Adrenal gland (tissue), 9 donors: ENCODE measurements at regions not wholly inside any gene's neighbourhood (a gene's known extent, or its start where the extent isn't known, plus 50 kb on each side); places are given as distances from the start of the nearest gene placed in this dataset.
"Not testable (repeated sequence)": the region's sequence is repeated elsewhere in the genome, so short reads cannot be mapped to it uniquely, and the experiment has no call there.

ENCODE experiments used
- DNase-seq, 7 donors: peaks; one replicate each; pipeline ENCODE4 v3.0.0-alpha.2; 2019 to 2020
- H3K27ac ChIP-seq, 5 donors: fragments of 200-600 bp; sonication (generic) in 4 of 5; 1 replicate in 3 of 5; 2 replicates in 2 of 5; pipeline versions ENCODE4 v1.5.1 to v1.8.0; 2016 to 2020; ENCODE audit warnings: mild to moderate bottlenecking in 1 of 5
- H3K27me3 ChIP-seq: fragments of 200-600 bp; 2 replicates; pipeline ENCODE4 v1.8.0; 2021
- H3K36me3 ChIP-seq, 2 donors: fragments of 200-600 bp; replicated peaks in 1 of 2; 1 replicate in 1 of 2; 2 replicates in 1 of 2; pipeline versions ENCODE4 v1.5.1 to v1.8.0; 2018 to 2022
- H3K4me1 ChIP-seq, 2 donors: fragments of 200-600 bp; replicated peaks in 1 of 2; 1 replicate in 1 of 2; 2 replicates in 1 of 2; pipeline versions ENCODE4 v1.5.1 to v1.8.0; 2018 to 2021
- H3K4me3 ChIP-seq, 4 donors: fragments of 200-600 bp; sonication (generic) in 3 of 4; one replicate each; pipeline ENCODE4 v1.5.1; 2016 to 2018
- H3K9me3 ChIP-seq, 3 donors: fragments of 200-600 bp; sonication (generic) in 1 of 3; replicated peaks in 1 of 3; 1 replicate in 2 of 3; 2 replicates in 1 of 3; pipeline versions ENCODE4 v1.5.1 to v1.8.0; 2016 to 2021
- POLR2A ChIP-seq, 2 donors: fragments of 450-650 bp; IDR thresholded peaks; one replicate each; pipeline ENCODE4 v1.6.1; 2017; ENCODE audit warnings: antibody characterized with exemption in 2 of 2, mild to moderate bottlenecking in 2 of 2, moderate library complexity in 1 of 2
- WGBS, 4 donors: extraction: QIAGEN DNeasy Blood & Tissue Kit in 2 of 4; methylation state at CpG; one replicate each; pipeline versions ENCODE4 v1.1.5 to v1.1.7; 2013 to 2017; 5-methylcytosine and 5-hydroxymethylcytosine counted together
- intact Hi-C, 2 donors: fragments of 100-400 bp; cut with DNase I; formaldehyde crosslinking; loops; one replicate each; pipeline versions ENCODE4 v1.14.1 to v1.15.0; 2022 to 2023
- TF ChIP-seq, protein P1 (sequence below), 6 experiments: fragments of 450-650 bp in 4 of 6; fragments of 200-600 bp in 2 of 6; sonication (generic) in 1 of 6; IDR thresholded peaks; 1 replicate in 5 of 6; 2 replicates in 1 of 6; pipeline versions ENCODE4 v1.5.1 to v1.8.0; 2016 to 2021; ENCODE audit warnings: antibody characterized with exemption in 6 of 6, mild to moderate bottlenecking in 2 of 6, moderate library complexity in 1 of 6
- donor health status: healthy with polysubstance abuse.
- donor health status: Bipolar disorder and iron deficiency.
- donor health status: DM: yes; HTN: yes; CAD: no.
- donor health status: DM: no; HTN: no; CAD: no.
- donor health status: DM: no; HTN: no; CAD: no.

DNA sequence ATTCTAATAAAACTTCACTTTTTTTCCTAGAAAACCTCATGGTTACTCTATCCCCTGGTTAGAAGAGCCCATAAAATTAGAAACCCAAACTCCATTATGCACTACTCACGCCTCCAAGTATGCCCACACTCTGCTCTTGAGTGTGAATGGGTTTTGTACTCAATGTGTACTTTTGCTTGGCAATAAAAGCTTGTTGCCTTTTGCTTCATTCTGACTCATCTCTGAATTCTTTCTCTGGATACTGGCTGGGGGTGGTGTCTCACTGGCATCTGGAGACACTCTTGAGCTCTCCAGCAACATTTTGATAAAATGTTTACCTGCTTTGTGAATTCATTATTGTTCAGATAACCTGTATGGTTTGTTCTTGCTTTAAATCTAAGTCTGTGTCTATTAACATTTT lies 963.3 kb downstream of the TRAM1L1 start:
- H3K4me1 ChIP-seq = no peaks in the 10 kb centered on the region
- TF ChIP-seq, protein P1, sequence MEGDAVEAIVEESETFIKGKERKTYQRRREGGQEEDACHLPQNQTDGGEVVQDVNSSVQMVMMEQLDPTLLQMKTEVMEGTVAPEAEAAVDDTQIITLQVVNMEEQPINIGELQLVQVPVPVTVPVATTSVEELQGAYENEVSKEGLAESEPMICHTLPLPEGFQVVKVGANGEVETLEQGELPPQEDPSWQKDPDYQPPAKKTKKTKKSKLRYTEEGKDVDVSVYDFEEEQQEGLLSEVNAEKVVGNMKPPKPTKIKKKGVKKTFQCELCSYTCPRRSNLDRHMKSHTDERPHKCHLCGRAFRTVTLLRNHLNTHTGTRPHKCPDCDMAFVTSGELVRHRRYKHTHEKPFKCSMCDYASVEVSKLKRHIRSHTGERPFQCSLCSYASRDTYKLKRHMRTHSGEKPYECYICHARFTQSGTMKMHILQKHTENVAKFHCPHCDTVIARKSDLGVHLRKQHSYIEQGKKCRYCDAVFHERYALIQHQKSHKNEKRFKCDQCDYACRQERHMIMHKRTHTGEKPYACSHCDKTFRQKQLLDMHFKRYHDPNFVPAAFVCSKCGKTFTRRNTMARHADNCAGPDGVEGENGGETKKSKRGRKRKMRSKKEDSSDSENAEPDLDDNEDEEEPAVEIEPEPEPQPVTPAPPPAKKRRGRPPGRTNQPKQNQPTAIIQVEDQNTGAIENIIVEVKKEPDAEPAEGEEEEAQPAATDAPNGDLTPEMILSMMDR (IDR thresholded peaks at IDR 0.05) = no peak
- no peak for TF ChIP-seq POLR2A (IDR thresholded peaks at IDR 0.05)
- H3K27ac ChIP-seq = no peak overlapping the region
- WGBS, 4 donors = 48 to 73% (median 62%) methylated on average over 1 of the region's 1 CpG
- no peak for DNase-seq
- no peaks in the 10 kb centered on the region for H3K36me3 ChIP-seq
- intact Hi-C loops = no loop called here
- H3K4me3 ChIP-seq = no peak overlapping the region
- H3K27me3 ChIP-seq = no peaks in the 10 kb centered on the region
- H3K9me3 ChIP-seq = no peaks in the 10 kb centered on the region

DNA sequence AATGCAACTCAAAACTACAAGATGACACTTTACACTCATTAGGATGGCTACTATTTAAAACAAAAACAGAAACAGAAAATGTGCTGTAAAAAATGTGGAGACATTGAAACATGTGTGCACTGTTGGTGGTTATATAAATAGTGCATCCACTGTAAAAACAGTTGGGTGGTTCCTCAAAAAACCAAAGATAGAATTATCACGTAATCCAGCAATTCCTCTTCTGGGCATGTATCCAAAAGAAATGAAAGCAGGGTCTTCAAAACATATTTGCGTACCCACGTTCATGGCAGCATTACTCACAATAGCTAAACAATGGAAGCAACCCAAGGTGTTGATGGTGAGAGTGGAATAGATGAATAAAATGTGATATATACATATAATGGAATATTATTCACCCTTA lies 967.2 kb downstream of the TRAM1L1 start:
- intact Hi-C loops = no loop called here
- Histone ChIP-seq H3K27ac (no peak overlapping the region), H3K4me1 (no peaks in the 10 kb centered on the region), H3K36me3 (no peaks in the 10 kb centered on the region), H3K9me3 (no peaks in the 10 kb centered on the region), H3K4me3 (no peak overlapping the region), H3K27me3 (no peaks in the 10 kb centered on the region)
- TF ChIP-seq, protein P1 (IDR thresholded peaks at IDR 0.05) = no peak
- no peak for TF ChIP-seq POLR2A (IDR thresholded peaks at IDR 0.05)
- 52 to 62% (median 61%) methylated on average over 3 of the region's 3 CpGs for WGBS, 4 donors
- DNase-seq = no peak

DNA sequence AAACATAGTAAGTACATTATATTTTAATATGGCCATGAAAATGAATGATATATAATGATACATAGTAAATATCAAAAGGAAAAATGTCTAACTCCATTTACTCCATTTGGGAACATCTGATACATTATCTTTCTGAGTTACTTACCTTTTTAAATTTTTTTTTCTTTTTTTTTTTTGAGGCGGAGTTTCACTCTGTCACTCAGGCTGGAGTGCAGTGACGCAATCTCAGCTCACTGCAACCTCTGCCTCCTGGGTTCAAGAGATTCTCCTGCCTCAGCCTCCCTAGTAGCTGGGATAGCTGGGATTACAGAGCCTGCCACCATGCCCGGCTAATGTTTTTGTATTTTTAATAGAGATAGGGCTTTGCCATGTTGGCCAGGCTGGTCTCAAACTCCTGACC lies 972.5 kb downstream of the TRAM1L1 start:
- H3K27me3 ChIP-seq, DNase-seq, H3K4me1 ChIP-seq, H3K27ac ChIP-seq, H3K9me3 ChIP-seq, H3K36me3 ChIP-seq, H3K4me3 ChIP-seq, intact Hi-C loops: not testable (repeated sequence)
- WGBS, 4 donors = 80 to 96% (median 86%) methylated on average over 3 of the region's 3 CpGs

DNA sequence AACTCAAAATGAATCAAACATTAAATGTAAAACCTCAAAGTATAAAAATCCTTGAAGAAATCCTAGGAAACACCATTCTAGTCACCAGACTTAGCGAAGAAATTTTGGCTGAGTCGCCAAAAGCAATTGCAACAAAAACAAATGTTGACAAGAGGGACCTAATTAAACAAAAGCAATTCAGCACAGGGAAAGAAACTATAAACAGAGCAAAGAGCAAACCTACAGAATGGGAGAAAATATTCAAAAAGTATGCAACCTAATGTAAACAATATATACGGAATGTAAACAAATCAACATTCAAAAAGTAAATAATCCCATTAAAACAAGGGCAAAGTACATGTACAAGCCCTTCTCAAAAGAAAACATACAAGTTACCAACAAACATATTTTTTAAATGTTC lies 974.7 kb downstream of the TRAM1L1 start:
- Histone ChIP-seq H3K9me3 (no peaks in the 10 kb centered on the region), H3K4me1 (no peaks in the 10 kb centered on the region), H3K27ac (no peak overlapping the region), H3K27me3 (no peaks in the 10 kb centered on the region), H3K36me3 (no peaks in the 10 kb centered on the region), H3K4me3 (no peak overlapping the region)
- intact Hi-C loops = no loop called here
- DNase-seq = no peak
- no peak for TF ChIP-seq POLR2A (IDR thresholded peaks at IDR 0.05)
- 77 to 92% (median 81%) methylated on average over 3 of the region's 3 CpGs for WGBS, 4 donors

DNA sequence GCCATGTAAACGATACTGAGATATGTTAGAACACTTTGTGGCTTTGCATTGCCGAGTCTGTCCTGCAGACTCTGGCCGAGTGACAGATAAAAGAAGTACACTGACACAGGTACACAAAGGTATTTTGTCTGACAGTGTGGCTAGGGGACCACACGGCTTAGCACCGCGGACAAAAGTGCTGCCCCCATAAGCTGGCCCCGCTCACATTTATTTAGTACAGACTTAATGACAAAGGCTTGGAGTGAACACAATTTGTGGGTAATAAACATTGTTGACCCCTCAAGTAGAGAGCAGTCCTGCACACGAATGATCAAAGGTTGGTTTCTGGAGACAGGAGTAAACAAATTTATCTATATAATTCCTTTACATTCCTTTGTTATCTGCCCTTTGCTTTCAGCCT lies 976.8 kb downstream of the TRAM1L1 start:
- H3K4me1 ChIP-seq = no peaks in the 10 kb centered on the region
- H3K36me3 ChIP-seq = no peaks in the 10 kb centered on the region
- H3K27ac ChIP-seq = no peak overlapping the region
- WGBS, 4 donors = 75 to 84% (median 81%) methylated on average over 8 of the region's 8 CpGs
- DNase-seq = no peak
- TF ChIP-seq POLR2A (IDR thresholded peaks at IDR 0.05) = no peak
- TF ChIP-seq, protein P1 (IDR thresholded peaks at IDR 0.05) = no peak
- H3K9me3 ChIP-seq = no peaks in the 10 kb centered on the region
- no peak overlapping the region for H3K4me3 ChIP-seq
- intact Hi-C loops = no loop called here
- H3K27me3 ChIP-seq = no peaks in the 10 kb centered on the region
